DMS 273 (cell line): ENCODE measurements at regions not wholly inside any gene's neighbourhood (a gene's known extent, or its start where the extent isn't known, plus 50 kb on each side); places are given as distances from the start of the nearest gene placed in this dataset.

ENCODE experiments used
- DNase-seq: peaks from one replicate; lab custom pipeline; 2025; ENCODE audit not compliant: unreplicated experiment; lab: John Stamatoyannopoulos, UW

DNA sequence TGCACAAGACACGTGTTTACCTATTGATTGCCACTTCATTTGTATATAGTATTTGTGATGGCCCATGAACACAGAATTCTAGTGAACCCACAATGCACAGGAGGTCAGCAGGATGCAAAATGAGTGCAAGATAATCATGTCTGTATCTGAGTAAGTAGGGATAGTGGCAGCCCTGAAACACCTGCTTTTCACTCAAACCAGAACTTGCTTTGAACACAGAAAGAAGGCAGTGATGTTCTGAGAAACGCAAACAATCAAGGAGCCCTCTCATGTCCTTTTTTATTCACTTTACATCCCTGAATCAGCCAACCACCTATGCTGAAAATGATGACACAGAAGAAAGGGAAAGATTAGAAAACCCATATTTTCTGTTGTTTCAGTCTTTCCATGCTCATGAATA lies 170.4 kb upstream of the AVPR1A start:
- DNase-seq: no peak

- DNase-seq: no peak
These were observed 169.1 kb upstream of the AVPR1A start for GRCh38 chr12:63319936-63320633.

GRCh38 chr12:63319386-63319785 lies 168.4 kb upstream of the AVPR1A start:
- DNase-seq: no peak

GRCh38 chr12:63318933-63319332 lies 167.9 kb upstream of the AVPR1A start:
- no peak for DNase-seq

DNA sequence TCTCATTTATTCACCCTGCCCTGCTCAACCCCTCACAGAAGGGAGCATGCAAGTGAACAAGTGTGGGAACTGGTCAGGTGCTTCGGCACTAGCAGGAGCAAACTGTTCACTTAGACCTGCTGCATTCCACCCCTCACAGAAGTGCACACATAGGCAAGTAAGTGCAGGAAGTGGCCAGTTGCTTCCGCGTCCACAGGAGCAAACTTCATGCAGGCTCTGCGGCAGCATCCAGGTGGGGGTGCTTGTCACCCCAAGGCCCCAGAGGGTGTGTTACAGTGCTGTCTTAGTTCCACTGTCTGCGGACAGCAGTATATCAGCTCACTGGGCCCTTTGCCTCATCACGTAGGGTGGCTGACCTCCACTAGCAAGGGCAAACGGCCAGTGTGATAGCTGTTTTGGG lies 167.3 kb upstream of the AVPR1A start:
- DNase-seq: no peak

DNA sequence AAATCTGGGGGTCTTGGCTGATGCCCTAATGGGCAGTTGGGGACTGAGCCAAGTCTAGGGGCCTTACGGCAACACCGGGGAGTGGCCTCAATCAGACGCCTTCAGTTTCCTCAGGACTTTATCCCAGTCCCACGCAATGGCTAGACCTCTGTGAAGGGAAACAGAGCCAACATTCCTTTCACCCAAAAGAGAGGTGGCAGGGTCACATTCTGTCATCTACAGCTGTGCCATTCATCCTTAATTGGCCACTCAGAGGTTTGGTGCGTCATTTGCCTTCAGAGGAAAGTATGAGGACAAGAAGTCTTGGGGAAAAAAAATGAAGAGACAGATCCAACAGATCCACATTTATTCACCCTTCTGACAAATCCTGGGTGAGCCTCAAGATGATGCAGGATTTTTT lies 166.9 kb upstream of the AVPR1A start:
- no peak for DNase-seq

DNA sequence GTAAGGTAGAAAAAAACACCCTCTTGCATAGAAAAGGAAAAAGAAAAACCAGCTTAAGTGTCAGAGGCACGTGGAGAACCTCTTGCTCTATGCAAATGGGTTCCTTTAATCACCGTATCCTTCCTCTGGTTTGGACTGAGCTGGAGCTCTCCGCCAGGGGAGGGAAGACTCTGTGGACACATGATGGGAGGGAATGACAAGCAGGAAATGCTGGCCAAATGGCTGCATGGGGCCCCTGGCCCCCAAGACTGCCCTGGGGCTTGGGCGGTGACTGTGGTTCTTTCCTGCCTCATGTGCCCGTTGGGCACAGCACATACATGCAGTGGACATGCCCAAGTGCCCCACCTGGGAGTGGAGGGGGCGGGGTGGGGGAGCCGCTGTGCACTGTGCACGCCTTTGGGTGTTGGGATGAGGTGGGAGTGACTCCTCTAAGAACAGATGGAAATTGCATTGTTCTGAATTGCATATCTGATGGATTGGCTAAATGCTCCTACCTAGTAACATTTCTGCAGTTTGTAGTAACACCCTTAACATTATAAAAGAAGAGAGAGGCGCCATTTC lies 166.4 kb upstream of the AVPR1A start:
- DNase-seq: no peak

DNA sequence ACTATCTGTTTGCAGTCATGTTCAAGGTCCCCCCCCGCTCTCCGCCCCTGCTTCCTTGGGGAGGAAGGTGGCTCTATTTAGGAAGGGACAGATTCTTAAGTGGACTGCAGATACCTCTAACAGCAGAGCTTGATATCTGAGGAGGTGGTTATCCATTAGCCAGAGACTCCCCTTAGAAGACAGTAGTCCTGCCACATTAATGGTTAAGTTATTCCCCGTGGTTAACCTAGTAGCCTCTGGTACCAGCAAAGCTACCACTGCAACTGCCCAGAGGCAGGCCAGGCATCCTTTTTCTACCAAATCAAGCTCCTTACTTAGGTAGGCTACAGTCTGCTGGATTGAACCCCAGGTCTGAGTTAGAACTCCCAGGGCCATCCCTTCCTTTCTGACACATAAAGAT lies 162.1 kb upstream of the AVPR1A start:
- no peak for DNase-seq

DNA sequence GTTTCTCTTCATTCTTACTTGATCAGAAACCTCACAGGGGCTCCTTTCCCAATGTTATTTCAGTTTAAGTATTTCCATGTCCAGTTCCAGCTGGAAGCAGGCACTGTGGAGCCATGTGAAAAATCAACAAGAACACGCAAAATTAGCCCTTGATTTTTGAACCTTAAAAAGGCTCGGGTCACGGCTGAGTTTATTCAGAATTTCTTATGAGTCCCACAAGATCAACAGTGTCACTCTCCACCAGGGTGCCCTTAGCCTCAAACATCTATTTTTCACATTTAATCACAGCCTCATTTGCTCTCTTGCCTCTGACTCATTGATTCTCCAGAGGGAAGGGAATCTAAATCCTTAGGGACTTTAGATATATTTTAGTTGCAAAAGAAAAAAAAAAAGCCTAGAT lies 157.7 kb upstream of the AVPR1A start:
- DNase-seq: no peak

- no peak for DNase-seq
These were observed 156.8 kb upstream of the AVPR1A start for GRCh38 chr12:63307849-63308248.

- no peak for DNase-seq
These were observed 155.2 kb upstream of the AVPR1A start for GRCh38 chr12:63305901-63306875.

GRCh38 chr12:63304887-63305316 lies 153.9 kb upstream of the AVPR1A start:
- DNase-seq: no peak

DNA sequence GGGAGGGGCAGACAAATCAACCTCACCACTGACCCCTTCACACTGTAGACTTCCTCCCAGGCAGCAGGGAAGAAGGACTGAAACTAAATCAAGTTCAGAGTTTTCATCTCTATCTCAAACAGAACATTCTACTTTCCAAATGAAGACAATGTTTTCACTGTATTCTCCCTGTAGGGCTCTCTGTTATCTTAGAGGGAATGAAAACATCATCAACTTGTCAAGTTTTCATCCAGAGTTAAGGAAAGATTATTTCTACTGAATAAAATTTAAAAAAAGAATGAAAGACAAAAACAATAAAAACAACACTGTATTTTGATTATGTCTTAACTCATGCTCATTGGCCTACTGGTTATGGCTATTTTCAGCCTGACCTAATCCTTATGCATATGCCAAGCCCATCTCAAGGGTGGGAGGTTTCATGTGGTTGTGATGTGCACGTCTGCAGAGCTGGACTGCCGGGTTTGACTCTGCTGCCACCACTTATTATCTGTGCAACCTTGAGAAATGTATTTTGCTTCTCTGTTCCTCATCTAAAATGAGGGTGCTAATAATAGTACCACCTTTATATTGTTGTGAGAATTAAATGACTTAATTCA lies 152.0 kb upstream of the AVPR1A start:
- DNase-seq: no peak

GRCh38 chr12:63302269-63302940 lies 151.4 kb upstream of the AVPR1A start:
- no peak for DNase-seq

- DNase-seq: no peak
These were observed 150.3 kb upstream of the AVPR1A start for GRCh38 chr12:63301311-63301710.

- DNase-seq: no peak
These were observed 147.5 kb upstream of the AVPR1A start for GRCh38 chr12:63298386-63298930.

DNA sequence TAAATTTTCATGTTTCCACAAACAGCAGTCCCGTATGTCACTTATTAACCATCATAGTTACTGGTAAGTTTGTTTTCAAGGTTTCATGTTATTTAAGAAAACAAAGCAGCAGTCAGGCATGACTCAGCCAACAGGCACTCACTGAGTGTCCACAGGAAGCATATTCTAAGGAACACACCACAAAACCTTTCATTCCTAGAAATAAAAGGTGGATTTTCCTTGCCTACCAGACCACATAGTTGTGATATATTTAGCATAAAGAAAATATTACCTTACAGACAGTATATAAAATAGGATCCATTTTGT lies 143.3 kb upstream of the AVPR1A start:
- no peak for DNase-seq

GRCh38 chr12:63292471-63293221 lies 141.6 kb upstream of the AVPR1A start:
- no peak for DNase-seq

DNA sequence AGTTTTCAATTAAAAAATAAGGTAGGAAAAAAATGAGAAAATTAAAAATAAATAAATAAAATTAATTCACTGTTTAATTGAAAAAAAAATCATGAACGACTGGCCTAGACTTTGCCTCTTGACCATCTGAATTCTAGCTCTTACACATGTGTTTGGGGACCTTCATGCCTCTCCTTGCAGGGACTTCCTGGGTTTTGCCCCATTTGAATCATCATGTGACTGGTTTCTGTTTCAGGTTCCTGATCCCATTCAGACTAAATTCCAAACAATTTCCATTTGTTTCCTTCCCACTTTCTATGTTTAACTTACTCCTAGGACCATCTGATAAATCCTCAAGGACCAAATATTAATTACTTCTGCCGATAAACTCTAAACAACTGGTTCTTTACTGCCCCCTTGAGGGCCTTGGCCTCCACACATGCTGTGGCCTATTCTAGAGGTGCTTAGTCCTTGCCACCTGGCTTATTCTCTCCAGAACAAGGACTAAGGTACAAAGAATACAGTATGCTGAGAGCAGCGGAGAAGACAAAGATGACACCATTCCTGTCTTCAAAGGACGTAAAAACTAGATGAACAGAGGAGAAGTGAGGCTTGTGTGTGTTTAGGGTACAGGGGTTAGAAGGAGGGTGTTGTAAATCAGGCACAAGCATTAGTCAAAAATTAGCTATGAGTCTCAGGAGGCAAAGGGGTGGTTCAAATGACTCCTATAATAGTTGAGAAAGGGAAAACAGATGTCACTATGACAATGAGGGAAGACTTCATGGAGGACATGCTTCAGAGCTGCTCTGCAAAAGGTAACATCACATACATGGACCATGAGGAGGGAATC lies 125.8 kb upstream of the AVPR1A start:
- DNase-seq: peak; percentile 67
